Hippocampal formation (tissue), 2 donors: ENCODE measurements at regions not wholly inside any gene's neighbourhood (a gene's known extent, or its start where the extent isn't known, plus 50 kb on each side); places are given as distances from the start of the nearest gene placed in this dataset.
"Not testable (repeated sequence)": the region's sequence is repeated elsewhere in the genome, so short reads cannot be mapped to it uniquely, and the experiment has no call there.

Experiments used
- DNase-seq, 2 donors: peaks; one replicate each; lab custom pipeline; 2025; lab: John Stamatoyannopoulos, UW

DNA sequence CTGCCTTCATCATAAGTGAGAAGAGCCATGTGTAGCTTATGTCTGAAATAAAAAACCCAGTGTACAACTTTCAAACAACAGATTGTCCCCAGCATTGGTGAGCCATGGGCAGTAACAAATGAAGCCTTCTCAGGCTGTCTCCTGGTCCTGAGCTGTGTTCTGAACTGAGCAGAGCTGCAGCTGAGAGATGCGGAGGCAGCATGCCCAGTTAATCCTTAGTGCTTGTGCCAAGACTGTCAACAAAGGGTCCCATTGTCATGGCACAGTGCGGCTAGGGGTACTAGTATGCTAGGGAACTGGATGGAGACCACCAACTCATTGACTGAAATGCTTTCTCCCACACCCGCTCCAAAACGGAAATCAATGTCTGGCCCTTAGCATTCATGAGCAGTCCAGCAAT lies 154.3 kb downstream of the RMST start:
- DNase-seq = peak; percentile 45 to 57

DNA sequence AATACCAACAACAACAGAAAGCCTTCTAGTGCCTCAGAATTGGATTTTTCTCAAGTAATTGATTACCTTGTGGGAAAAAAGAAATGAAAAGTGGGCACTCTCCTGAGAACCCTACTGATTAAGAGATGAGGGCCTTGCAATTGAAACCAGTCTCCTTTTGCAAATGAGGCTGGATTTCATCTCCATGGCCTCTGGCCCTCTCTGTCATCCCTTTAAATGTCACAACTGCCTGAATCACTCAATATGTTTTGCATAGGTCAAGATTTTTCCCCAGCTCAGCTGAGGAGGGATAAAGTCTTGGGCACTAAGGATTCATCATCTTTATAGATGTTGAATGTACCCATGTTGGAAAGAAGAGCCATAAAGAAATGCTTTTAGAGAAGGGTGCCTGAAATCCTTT lies 166.4 kb downstream of the RMST start:
- no peak for DNase-seq

DNA sequence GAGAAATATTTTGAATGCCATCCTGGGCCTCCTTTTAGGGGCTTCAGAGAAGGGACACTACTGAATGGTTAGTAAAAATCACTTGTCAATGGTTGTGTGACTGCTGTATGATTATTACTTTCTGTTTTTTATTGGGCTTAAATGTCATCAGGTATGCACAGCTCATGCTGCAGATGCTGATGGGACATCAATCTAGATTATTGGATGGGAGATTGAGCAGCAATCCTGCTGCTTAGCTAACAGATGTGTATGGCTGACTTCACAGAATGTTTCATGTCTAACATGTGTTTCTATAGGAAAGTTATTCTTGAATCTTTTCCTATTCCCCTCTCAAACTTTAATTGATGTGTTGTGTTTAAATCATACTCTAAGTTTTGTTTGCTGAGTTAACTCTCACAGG lies 166.8 kb downstream of the RMST start:
- DNase-seq = no peak

DNA sequence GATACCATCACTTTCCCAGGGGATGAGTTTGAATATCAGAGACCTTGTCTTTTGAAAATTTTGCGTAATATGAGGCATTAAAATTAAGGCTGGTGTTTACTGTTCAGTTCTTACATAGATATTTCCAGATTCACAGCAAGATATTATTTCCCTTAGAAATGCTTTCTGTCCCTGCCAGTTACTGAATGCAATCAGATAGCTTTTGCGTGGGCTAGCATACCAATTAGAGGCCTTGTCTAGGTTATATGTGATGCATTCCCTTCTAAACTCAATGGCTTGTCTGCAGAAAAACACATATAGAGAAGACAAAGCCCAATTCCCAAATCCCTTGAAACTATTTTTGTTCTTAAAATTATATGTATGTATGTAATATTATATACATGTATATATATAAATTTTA lies 167.8 kb downstream of the RMST start:
- no peak for DNase-seq

DNA sequence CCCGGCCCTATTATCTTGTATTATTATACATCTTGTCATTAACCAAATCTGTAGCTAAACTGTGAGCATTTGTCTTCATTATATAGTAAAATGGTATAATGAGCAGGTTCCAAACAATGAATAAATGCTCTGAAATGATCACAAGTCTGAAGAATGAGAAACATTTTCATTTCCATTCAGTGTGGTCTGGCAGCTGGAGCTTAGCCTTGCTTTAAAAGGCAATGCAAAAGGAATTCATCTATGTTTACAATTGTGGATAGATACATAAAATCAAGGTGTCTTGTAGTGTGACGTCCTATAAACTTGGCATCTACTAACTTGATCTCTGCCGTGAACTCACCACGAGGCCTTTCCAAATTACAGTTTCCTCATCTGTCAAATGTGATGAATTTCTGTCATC lies 168.3 kb downstream of the RMST start:
- no peak for DNase-seq

DNA sequence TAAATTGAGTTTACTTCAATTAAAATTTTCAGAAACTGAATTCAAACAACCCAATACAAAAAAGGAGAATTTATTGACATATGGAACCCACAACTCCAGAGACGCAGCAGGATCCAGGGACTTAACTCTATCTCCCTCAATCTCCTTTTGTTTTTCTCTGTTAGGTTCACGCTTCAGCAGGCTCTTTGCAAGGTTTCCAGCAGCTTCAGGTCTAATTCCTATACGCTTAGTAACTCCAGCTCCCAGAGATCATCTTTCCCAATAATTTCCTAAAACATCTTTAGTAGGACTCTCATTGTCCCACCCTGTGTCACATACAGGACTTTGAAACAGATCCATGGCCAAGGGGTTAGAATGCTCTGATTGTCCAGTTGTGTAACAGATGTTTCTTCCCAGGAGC lies 175.2 kb downstream of the RMST start:
- DNase-seq = no peak

DNA sequence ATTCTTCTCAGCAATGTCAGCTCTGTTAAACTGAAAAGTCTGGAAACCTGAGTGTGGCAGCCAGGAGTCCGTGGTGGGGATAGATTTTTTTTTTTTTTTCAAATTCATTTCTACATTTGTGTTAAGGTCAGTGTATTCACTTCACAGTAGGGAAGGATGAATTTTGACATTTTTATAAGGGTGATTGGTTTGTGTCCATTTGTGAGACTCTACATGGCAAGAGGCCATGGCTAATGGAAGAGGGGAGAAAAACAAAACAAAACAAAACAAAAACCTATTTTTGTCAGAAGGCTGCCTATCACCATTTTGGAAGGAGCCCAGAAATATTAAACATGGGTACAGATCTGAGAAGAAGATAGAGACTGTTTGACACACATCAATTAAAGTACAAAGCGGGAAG lies 176.1 kb downstream of the RMST start:
- DNase-seq = no peak

DNA sequence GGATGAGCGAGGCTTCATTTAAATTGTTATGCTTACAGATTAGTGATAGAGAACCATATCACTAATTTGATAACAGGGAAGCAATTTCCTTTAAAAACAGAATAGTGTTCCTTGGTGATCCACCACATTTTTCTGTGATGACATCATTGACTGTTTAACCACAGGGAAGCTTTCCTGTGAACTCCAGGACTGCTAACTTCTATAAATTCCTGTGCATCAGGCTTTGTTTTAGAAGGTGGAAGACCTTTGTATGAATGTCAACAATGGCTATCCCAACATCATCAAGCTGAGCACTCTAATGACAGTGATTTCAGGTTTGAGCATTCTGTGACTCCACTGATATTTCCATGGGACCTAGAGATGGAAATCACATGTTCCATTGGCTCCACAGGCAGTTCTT lies 177.1 kb downstream of the RMST start:
- DNase-seq = no peak

DNA sequence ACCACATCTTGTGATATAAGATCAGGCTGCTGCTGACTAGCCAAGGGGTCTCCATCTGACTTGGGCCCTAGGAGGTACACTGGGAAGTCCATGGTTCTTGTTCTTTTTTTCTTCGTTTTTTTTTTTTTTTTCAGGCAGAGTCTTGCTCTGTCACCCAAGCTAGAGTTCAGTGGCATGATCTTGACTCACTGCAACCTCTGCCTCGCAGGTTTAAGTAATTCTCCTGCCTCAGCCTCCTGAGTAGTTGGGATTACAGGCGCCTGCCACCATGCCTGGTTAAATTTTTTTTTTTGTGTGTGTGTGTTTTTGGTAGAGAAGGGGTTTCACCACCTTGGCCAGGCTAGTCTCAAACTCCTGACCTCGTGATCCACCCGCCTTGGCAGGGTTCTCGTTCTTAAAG lies 178.2 kb downstream of the RMST start:
- no peak for DNase-seq

DNA sequence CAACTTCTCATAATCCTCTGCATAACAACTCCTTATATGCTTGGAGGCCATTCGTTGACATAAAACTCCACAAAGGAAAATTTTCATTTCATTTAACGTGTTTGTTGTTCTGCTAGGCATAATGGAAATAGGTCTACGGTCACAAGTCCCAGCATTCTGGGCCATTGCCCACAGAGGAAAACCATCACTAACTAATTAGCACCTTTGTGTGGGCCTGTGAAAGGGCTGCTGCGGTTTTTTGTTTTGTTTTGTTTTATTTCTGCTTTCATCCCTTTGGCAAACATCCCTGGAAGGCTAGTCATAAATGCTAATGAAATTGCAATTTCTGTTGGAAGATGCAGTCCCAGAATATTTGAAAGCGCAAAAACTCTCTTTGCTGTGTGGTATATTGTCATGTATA lies 180.3 kb downstream of the RMST start:
- no peak for DNase-seq

DNA sequence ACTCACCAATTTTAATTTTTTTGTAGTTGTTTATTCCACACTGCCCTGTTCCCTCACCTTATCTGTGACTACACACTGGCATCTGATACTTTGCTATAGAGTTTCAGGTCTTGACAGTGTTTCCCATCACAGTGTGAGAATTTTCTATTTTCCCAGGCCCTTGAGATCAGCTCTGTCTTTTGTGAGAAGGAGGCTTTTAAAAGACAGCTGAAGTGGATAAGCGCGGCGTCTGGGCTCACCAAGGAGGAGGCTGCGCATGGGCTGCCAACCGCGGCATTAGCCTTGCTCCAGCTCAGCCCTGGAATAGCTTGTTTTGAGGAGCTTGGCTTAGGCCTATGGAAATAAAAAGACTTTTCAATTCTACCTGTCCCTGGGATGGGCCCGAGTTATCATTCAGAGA lies 181.3 kb downstream of the RMST start:
- no peak for DNase-seq

DNA sequence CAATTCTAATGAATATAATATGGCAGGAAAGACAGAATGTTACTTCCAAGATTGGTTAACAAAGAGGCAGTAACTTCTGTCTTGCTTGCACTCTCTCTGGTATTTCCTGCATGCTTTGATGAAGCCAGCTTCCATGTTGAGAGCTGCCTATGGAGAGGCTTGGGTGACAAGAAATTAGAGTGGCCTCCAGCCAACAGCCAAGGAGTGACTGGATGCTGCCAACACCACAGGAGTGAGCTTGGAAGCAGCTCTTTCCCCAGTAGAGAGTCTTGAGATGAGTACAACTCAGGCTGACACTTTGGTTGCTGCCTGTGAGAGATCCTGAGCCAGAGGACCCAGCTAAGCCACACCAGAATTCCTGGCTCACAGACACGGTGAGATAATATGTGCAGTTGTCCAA lies 183.1 kb downstream of the RMST start:
- no peak for DNase-seq

DNA sequence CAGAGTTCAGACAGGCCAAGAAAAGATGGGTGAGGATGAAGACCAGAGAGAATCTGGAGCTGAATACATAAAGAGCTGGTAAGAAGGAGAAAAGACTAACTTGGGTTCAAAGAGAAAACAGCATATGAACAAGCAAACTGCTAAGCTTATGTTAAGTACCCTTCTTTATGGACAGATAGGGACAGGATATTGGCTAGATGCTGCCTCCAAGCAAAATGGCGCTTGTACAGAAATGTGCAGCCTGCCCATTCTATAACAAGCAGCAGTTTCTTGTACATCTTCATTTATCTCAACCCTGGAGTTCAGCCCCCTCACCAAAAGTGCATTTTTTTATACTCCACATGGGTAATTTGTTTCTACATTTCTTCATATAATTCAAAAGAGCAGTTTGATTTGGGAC lies 184.5 kb downstream of the RMST start:
- DNase-seq = no peak

DNA sequence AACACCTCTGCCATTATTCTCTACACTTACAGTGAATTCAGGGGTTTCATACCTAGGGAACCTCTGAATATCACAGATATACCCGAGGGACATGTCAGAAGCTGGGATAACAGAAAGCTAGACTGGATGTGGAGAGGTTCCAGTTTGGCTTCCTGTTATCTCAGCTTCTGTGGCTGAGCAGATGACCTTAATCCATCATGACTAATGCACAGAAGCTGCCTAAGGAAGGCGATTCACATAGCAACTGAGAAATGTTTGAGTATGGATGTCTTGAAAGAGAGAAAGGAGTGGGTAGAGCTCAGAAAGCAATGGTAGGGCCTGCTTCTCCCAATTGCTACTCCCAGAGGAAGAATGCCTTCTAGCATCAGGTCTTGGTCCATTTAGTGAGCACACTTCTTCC lies 187.6 kb downstream of the RMST start:
- DNase-seq = no peak

DNA sequence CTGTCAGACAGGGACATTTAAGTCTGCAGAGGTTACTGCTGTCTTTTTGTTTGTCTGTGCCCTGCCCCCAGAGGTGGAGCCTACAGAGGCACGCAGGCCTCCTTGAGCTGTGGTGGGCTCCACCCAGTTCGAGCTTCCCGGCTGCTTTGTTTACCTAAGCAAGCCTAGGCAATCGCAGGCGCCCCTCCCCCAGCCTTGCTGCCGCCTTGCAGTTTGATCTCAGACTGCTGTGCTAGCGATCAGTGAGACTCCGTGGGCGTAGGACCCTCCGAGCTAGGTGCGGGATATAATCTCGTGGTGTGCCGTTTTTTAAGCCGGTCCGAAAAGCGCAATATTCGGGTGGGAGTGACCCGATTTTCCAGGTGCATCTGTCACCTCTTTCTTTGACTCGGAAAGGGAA lies 193.9 kb downstream of the RMST start:
- not testable (repeated sequence) for DNase-seq

DNA sequence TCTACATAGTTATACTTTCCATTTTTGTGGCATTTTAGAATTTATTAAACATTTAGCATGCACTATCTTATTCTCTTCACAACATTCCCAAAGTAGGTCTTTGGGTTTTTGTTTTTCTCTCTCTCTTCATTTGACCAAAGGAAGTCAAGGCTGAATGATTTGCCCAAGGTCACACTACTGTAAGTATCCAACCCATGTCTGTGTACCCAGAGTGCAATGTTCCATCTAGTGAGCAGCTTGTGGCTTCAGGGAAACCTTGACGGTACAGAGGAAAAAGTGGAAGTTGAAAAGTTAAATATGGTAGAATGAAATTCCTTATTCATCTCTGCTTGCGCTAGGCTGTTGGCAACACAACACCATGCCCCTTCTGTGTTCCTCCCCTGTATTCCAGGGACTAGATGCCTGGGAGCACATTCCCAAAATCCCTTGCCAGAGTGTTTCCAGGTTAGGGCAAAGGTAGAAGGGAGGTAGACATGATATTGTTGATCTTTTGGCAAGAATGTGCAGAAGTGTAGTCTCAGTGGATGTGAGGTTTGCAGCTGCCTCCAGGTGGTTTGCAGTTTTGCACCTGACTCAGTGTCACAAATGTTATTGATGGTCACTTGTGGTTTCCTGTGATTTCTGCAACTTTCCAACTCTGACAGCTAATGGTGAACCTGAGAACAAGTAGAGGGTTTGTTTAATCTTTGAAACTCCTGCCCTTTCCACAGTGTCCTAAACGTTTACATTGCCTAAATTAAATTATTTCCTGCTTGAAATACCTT lies 196.7 kb downstream of the RMST start:
- no peak for DNase-seq

DNA sequence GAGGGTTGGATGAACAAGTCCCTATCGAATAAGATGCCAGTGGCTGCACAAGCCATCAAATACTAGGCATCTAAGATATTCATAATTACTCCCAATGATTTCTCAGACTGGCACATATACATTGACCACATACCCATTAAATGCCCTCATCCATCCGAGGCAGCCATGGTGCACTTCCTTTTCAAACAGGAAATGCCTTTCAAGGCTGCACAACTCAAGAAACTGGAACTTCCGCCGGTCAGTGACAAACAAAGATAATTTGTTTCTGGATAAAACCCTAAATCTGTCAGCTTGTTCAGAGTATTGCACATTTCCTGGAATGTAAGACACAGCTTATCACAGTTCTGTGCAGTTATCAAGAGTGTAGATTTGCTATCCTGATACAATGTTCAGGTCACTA lies 203.7 kb downstream of the RMST start:
- no peak for DNase-seq

DNA sequence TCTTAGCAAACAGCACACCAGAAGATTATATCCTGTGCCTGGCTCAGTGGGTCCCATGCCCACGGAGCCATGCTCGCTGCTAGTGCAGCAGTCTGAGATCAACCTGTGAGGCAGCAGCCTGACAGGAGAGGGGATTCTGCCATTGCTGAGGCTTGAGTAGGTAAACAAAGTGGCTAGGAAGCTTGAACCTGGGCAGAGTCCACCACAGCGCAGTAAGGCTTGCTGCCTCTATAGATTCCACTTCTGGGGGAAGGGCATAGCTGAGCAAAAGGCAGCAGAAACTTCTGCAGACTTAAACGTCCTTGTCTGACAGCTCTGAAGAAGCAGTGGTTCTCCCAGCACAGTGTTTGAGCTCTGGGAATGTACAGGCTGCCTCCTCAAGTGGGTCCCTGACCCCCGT lies 210.3 kb downstream of the RMST start:
- no peak for DNase-seq

DNA sequence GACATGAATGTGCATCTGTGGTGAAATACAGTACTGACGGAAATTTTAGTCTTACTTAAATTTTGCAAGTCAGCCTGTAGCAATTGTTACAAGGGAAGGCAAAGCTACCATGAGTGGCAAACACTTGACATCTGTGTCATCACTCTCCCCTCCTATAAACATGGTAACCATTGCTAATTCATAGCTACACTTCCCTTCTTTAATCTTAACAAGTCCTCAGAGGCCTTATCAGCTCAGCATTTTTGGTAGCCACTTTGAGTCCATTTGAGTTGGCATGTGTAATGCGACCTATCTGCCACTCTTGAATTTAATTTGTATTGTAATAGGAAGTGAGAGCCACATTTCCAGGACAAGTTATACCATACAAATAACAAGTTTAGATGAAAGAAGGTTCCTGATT lies 218.1 kb downstream of the RMST start:
- no peak for DNase-seq

DNA sequence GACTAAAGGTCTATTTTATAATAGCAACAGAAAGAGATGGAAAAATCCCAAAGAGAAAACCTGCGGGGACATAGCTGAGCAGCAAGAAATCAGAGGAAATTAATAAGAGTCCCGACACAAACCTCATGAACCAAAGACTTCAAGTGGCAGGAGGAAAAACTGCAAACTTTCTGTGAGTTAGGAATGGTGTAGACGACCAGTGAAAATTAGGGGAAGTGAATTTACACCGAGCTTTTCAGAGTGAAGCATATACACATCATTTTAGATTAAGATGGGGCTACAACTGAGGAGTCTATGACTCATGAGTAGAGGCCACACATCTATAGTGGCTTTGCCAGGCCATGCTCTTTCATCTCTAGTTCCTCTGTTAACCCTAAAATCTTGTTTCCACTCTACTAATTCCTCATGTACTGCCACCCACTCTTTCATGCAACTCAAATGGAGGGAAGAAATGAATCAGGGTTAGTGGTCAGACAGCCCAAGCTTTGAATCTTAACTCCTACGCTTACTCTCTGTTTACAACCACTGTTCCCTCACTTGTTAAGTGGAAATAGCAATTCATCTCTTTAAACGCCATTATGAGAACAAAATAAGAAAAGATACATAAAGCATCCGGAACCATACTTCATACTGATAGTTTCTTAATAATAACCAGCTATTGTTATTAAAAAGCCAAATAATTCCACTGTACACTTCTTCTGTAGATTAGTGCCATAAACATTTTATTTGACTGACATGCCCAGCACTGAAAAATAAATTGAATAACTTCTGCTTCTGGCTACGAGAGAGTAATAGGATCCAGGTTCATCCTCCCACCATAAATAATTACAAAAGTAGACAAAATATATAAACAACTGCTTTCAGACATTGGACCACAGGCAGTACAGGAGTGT lies 219.3 kb downstream of the RMST start:
- no peak for DNase-seq

DNA sequence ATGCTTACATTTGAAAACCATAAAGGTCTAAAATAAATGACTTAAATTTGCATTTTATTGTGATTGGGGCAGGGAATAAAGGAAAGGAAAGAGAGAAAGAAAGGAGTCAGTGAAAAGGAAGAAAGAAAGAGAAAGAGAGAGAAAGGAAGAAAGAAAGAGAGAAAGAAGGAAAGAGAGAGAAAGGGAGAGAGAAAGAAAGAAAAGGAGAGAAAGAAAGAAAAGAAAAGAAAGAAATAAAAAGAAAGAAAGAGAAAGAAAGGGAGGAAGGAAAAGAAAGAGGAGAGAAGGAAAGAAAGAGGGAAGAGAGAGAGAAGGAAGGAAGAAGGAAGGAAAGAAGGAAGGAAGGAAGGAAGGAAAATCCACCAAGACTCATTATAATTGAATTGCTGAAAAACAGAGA lies 222.8 kb downstream of the RMST start:
- DNase-seq = no peak

DNA sequence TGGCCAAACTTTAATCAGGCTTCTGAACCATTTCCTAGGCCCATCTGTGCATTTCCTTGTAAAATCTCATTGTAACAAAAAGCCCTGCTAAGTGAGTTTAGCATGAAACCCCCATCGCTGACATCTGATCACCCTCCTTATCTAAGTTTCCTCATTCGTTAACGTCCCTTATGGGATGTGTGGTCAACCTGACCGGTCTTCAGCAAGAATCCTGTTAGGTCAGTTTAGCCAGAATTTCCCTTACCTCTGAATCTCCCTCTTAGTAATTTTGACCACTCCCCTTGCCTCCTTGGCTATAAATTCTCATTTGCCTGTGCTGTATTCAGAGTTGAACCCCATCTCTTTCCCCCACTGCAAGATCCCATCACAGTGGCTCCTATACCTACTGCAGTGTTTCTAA lies 239.3 kb downstream of the RMST start:
- DNase-seq = no peak

DNA sequence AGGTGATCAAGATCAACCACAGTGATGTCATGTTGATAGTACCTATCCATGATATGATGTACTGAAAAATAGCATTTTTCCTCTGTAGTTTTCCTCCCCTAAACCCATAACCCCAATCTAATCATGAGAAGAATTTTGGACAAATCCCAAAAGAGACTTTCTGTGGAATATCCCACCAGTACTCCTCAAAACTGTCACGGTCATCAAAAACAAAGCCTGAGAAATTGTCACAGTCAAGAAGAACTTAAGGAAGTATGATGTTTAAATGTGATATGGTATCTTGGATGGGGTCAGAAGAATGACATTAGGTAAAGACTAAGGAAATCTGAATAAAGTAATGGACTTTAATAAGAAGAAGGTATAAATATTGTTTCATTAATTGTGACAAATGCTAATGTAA lies 248.8 kb downstream of the RMST start:
- DNase-seq = no peak

DNA sequence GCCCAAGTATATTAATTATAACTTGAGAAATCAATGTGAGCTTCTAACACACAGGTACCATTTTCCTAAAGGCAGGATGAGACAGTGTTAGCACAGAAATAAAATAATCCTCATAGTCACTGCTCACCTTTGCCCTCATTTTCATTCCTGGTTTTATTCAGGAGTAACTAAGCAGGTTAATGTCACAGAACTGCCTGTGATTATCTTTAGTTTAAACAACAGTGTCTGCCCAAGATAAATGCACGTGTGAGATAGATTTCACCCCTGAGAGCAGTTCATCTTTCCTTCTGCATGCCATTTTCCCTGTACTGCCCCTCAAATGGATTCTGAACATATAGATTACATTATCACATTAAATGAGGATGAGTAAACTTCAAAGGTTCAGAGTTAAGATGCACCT lies 250.7 kb downstream of the RMST start:
- DNase-seq = no peak
